Breast epithelium (tissue), 3 donors: ENCODE measurements at regions not wholly inside any gene's neighbourhood (a gene's known extent, or its start where the extent isn't known, plus 50 kb on each side); places are given as distances from the start of the nearest gene placed in this dataset.

Source experiments
- POLR2A ChIP-seq: fragments of 450-650 bp; IDR thresholded peaks from one replicate; pipeline ENCODE4 v1.6.1; 2016; ENCODE audit warnings: antibody characterized with exemption, mild to moderate bottlenecking, moderate library complexity
- POLR2AphosphoS5 ChIP-seq, 3 donors: sonication (generic); formaldehyde crosslinking; IDR thresholded peaks; one replicate each; pipeline ENCODE4 v1.6.1; 2017; ENCODE audit warnings: antibody characterized with exemption in 3 of 3
- TF ChIP-seq, protein P1 (sequence below), 3 donors: fragments of 450-650 bp; IDR thresholded peaks; one replicate each; pipeline ENCODE4 v1.5.1; 2016 to 2017; ENCODE audit warnings: antibody characterized with exemption in 3 of 3, mild to moderate bottlenecking in 3 of 3, moderate library complexity in 3 of 3

DNA sequence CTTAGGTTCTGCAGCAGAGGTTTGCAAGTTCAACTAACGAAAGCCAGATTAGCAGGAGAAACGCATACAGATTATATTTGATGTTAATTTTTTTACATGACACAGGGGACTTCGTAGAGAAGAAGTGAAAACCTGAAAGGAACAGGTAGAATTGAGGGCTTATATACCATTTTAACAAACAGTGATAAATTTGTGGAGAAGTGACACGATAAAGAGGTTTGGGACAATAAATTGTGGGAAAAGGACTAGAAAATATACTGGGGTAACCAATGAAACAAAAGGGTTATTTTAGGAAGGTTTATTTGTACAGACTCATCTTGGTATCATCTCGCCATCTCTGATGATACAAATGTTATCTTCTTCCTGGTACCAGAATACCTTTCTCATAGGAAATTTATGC lies 452.9 kb downstream of the SETD4 start:
- TF ChIP-seq, protein P1, sequence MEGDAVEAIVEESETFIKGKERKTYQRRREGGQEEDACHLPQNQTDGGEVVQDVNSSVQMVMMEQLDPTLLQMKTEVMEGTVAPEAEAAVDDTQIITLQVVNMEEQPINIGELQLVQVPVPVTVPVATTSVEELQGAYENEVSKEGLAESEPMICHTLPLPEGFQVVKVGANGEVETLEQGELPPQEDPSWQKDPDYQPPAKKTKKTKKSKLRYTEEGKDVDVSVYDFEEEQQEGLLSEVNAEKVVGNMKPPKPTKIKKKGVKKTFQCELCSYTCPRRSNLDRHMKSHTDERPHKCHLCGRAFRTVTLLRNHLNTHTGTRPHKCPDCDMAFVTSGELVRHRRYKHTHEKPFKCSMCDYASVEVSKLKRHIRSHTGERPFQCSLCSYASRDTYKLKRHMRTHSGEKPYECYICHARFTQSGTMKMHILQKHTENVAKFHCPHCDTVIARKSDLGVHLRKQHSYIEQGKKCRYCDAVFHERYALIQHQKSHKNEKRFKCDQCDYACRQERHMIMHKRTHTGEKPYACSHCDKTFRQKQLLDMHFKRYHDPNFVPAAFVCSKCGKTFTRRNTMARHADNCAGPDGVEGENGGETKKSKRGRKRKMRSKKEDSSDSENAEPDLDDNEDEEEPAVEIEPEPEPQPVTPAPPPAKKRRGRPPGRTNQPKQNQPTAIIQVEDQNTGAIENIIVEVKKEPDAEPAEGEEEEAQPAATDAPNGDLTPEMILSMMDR (IDR thresholded peaks at IDR 0.05) = no peak
- TF ChIP-seq POLR2A (no peak), POLR2AphosphoS5 (IDR thresholded peaks at IDR 0.05) (no peak)
